ENCODE measurements at regions not wholly inside any gene's neighbourhood (a gene's known extent, or its start where the extent isn't known, plus 50 kb on each side); places are given as distances from the start of the nearest gene placed in this dataset.

DNA sequence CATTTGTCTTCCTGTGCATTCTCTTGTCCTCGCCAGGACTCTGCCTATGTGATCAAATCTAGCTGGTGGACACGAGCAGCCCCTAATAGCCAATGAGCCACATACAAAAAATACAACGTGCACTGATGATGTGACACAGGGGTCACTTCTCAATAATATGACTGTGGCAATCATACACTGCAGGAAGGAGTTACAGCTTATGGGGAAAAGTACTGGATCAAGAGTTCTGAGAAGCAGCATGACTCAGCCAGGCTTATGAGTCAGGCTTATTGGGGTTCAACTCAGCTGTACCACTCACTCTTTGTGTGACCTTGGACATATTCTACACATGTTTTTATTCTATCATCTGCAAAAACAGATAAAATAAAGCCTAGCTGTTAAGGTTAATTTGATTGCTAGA is 889.4 kb upstream of the TENM4 start:
- H4K8ac ChIP-seq (ENCODE audit: low read depth in 2 of 2, low read length in 2 of 2): no peak overlapping the region
- no peaks in the 10 kb centered on the region for H3K9me1 ChIP-seq (ENCODE audit: insufficient read depth, low read length)
- no peak overlapping the region for H2BK120ac ChIP-seq (ENCODE audit: low read depth, low read length)
- ATAC-seq (ENCODE audit: low read depth) (no peak), DNase-seq (peak; percentile 51)
- no peaks in the 10 kb centered on the region for H3K9me3 ChIP-seq (ENCODE audit: control insufficient read depth, insufficient read depth, low read length)
- in situ Hi-C loops (cut with MboI; ENCODE audit: low sequenced_read_pairs): no loop called here
- H4K5ac ChIP-seq (ENCODE audit: low read depth, low read length): no peak overlapping the region
- H3K56ac ChIP-seq (ENCODE audit: extremely low read depth, insufficient read depth, low read length): no peak overlapping the region
- ChIA-PET POLR2A (ENCODE audit: unreplicated experiment) (no interaction called here), CTCF (interaction anchor here (0.5 kb wide), 1 partner anchor 823 kb away, joined by 4 read pairs; no protein-coding TSS in a partner anchor)
- no peak overlapping the region for H3K14ac ChIP-seq (replicated peaks; ENCODE audit: low read depth, low read length)
- H3K9ac ChIP-seq (ENCODE audit: low read depth, low read length): no peak overlapping the region
- H4K91ac ChIP-seq (ENCODE audit: insufficient read depth, low read depth, low read length): no peak overlapping the region
- no peak overlapping the region for H2AK5ac ChIP-seq (ENCODE audit: low read depth, low read length)
- H3K4me2 ChIP-seq (ENCODE audit: low read depth, low read length): no peak overlapping the region
- H2AFZ ChIP-seq (replicated peaks; ENCODE audit: low read length, poor library complexity): no peak overlapping the region
- no peak overlapping the region for H3K23ac ChIP-seq (ENCODE audit: low read depth, low read length)
- no peak overlapping the region for H2BK20ac ChIP-seq (ENCODE audit: low read depth, low read length)
- TF ChIP-seq NFE2L2 (IDR thresholded peaks at IDR 0.05; ENCODE audit: low read depth, low read length) (no peak), RCOR1 (IDR thresholded peaks at IDR 0.05; ENCODE audit: insufficient replicate concordance, low read length) (no peak)
- no TSS peak for BruUV-seq (replicated peaks)
- H3K18ac ChIP-seq (ENCODE audit: low read depth, low read length): no peak overlapping the region
- H3K27me3 ChIP-seq (ENCODE audit: control insufficient read depth, insufficient read depth, low read length): no peaks in the 10 kb centered on the region
- H2AK9ac ChIP-seq (replicated peaks; ENCODE audit: low read depth, low read length, poor library complexity): no peak overlapping the region
- no peak overlapping the region for H3K4ac ChIP-seq (ENCODE audit: low read depth, low read length)
- H2BK5ac ChIP-seq (ENCODE audit: low read depth, low read length, poor library complexity, severe bottlenecking): no peak overlapping the region
- no peaks in the 10 kb centered on the region for H3K4me1 ChIP-seq (ENCODE audit: control insufficient read depth, insufficient read depth, low read length)
- no peak overlapping the region for H3K27ac ChIP-seq (ENCODE audit: insufficient read depth, low read length)
- no peaks in the 10 kb centered on the region for H4K20me1 ChIP-seq (ENCODE audit: insufficient read depth, low read length)
- H2BK15ac ChIP-seq (ENCODE audit: low read depth, low read length): no peak overlapping the region
- H3K79me1 ChIP-seq (ENCODE audit: low read depth in 1 of 2, low read length in 2 of 2): no peaks in the 10 kb centered on the region
- intact Hi-C loops (cut with micrococcal nuclease): no loop called here
- dilution Hi-C loops (cut with HindIII; ENCODE audit: low sequenced_read_pairs, unreplicated experiment): no loop called here
- no CpG with 5 or more reads among the region's 3 CpGs for WGBS, 2 experiments (ENCODE audit: extremely low coverage in 2 of 2, insufficient read length in 1 of 2)
- no peak overlapping the region for H3K4me3 ChIP-seq (ENCODE audit: insufficient read depth, low read depth, low read length)
- H3K36me3 ChIP-seq (ENCODE audit: control insufficient read depth, insufficient read depth, low read length): no peaks in the 10 kb centered on the region
